SH-SY5Y (cell line): ENCODE measurements at regions not wholly inside any gene's neighbourhood (a gene's known extent, or its start where the extent isn't known, plus 50 kb on each side); places are given as distances from the start of the nearest gene placed in this dataset.

Experiments used
- GATA2 ChIP-seq: IDR thresholded peaks from 2 replicates; pipeline ENCODE4 v1.6.1; 2011; ENCODE audit warnings: mild to moderate bottlenecking, low read depth, low read length
- GATA3 ChIP-seq: IDR thresholded peaks from 2 replicates; pipeline ENCODE4 v1.6.1; 2011; ENCODE audit warnings: low read depth, mild to moderate bottlenecking, low read length, moderate library complexity

GRCh38 chr2:234865586-234865985, 86.2 kb upstream of the SH3BP4 start:
- TF ChIP-seq GATA2 (no peak), GATA3 (no peak)

DNA sequence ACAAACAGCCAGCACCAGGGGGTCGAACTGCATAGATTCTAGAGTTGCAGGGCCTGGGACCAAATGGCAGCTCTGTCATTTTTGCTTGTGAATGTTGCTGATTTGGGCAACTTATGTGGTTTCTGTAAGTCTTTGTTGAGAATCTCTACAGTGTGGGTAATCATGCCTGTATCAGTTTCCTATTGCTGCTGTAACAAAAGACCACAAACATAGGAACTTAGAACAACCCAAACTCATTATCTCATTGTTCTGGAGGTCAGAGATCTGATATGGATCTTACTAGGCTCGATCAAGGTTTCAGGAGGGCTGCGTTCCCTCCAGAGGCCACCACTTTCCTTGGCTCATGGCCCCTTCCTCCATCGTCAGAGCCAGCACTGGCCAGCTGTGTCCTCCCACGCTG, 86.8 kb upstream of the SH3BP4 start:
- TF ChIP-seq GATA2, result no peak
- no peak for TF ChIP-seq GATA3

DNA sequence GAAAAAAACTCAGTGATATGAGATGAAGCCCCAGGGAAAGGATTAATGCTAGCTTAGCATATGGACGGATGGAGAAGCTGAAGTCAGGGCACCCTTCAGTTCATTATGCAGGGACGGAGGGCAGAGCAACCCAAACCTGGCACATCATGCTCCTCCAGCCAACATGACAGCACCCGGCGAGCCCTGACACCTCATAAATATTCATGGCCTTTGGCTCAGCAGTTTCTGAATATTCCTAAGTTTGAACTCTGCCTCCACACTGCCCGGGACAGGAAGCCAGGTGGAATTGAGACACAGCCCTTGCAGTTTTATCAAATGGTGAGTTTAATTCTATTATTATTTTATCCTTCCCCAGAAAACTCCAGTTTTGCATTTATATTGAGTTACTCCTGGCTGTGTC, 87.3 kb upstream of the SH3BP4 start:
- no peak for TF ChIP-seq GATA2
- TF ChIP-seq GATA3, result no peak

- TF ChIP-seq GATA2 (no peak), GATA3 (no peak)
Observed at GRCh38 chr2:234863043-234863934, 88.5 kb upstream of the SH3BP4 start.

DNA sequence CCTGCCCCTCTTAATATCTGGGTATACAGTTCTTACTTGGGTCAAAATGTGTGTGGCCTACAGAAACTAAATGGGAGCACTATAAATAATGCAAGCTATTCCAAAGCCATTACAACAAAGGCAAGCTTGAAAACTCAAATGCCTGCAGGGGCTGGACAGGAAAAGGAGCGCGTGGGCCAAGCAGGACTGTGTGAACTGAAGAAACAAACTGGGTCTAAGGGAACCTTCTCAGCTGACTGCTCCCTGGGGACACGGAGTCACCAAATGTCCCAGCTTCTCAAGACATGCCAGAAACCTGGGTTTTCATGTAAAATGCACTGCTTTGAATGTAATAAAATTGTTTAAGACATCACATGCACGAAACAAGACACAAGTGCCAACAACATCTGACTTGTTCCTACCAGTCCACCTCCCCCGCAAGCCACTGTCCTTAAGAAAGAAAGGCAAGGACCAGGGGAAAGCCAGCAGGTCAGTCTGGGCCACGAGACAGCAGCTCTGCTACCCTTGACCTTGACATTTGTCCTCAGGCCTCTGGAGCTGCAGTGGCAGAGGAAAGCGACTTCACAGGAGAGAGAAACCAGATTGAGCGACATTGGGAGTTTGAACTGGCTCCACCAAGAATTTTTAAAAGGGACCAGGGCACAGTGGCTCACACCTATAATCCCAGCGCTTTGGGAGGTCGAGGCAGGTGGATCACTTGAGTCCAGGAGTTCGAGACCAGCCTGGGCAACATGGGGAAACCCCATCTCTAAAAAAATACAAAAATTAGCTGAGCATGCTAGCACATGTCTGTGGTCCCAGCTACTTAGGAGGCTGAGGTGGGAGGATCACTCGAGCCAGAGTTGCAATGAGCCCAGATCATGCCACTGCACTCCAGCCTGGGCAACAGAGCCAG, 89.7 kb upstream of the SH3BP4 start:
- no peak for TF ChIP-seq GATA3
- no peak for TF ChIP-seq GATA2

DNA sequence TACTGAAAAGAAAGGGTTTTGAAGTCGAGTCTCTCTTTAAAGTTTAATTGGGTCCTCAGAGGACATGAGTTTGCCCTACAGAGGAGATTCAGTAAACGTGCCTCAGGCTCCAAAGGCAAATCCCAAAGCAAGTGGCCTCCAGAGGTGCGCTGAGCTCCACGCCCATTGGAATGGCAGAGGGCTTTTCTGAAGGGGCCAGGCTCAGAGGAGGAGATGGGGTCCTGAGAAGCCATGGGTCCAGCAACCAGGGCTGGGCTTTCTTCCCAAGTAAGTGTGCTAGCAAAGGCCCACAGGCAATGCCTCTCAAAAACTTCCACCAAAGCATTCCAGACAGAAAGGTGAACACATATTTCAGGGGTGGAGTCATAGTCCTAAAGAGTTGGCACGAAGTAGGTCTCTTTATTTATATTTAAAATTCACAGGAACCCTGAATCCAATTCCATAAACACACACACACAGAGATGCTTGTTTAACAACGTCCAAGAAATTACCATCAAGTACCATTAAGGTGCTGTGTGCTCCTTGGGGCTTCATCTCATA, 93.0 kb upstream of the SH3BP4 start:
- TF ChIP-seq GATA2, result no peak
- no peak for TF ChIP-seq GATA3

DNA sequence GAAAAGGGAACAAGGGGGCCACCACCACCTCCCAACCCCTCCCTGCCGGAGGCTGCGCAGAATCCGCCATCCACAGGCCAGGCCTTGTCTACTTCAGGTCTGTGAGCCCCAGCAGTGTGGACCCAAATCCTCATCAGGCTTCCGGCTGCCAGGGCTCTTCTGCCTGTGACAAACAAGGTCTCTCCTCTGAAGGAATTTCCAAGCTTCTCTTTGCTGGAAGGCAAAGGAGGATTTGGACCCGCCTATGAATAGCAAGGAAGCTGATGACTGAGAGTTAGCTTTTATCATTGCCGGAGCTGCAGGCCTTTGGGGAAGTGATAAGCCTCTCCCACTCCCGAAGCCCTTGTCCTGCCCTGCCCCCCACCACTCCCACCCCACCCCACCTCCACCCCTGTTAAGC, 93.7 kb upstream of the SH3BP4 start:
- TF ChIP-seq GATA3 (no peak), GATA2 (no peak)

DNA sequence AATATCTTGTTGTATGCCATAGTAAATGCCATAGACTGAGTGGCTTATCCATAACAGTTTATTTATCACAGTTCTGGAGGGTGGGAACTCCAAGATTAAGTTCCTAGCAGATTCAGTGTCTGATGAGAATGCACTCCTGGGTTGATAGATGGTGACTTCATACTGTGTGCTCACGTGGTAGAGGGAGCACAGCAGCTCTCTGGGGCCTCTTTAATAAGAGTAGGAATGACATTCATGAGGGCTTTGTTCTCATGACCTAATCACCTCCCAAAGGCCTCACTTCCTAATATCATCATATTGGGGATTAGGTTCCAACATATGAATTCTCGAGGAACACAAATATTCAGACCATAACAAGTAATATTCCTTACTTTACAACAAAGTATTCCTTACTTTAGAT, 98.1 kb upstream of the SH3BP4 start:
- TF ChIP-seq GATA3 (no peak), GATA2 (no peak)

- no peak for TF ChIP-seq GATA3
- TF ChIP-seq GATA2, result no peak
Observed at GRCh38 chr2:234852941-234853340, 98.9 kb upstream of the SH3BP4 start.

DNA sequence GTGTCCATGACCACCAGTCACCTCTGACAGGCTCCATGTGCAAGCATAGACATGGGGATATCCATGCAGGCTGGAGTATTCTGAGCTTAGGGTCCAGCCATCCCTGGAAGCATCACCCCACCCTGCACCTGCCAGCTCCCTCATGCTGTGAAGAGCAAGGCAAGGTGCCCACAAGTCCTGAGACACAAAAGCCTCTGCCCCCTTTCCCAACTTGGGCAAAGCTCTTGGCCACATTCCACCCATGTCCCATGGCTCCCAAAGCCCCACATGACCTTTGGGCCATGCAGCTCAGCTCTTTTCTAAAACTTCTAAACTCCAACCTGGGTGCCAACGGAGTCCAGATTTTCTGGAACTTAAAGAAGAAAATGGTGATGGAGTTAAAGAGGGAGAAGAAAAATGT, 99.8 kb upstream of the SH3BP4 start:
- TF ChIP-seq GATA2 (no peak), GATA3 (no peak)

DNA sequence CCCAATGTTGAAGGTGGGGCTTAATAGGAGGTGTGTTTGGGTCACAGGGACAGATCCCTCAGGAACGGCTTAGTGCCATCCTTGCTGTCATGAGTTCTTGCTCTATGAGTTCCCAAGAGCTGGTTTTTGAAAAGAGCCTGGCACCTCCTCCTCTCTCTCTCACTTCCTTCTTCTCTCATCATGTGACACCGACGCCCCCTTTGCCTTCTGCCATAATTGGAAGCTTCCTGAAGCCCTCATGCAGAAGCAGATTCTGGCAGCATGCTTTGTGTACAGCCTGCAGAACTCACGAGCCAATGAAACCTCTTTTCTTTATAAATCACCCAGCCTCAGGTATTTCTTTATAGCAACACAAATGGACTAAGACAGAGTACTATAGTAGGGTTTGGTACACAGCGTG, 100.4 kb upstream of the SH3BP4 start:
- TF ChIP-seq GATA3, result no peak
- TF ChIP-seq GATA2, result no peak

- TF ChIP-seq GATA3 (no peak), GATA2 (no peak)
Observed at GRCh38 chr2:234850818-234851217, 101.0 kb upstream of the SH3BP4 start.

GRCh38 chr2:234849678-234850077, 102.1 kb upstream of the SH3BP4 start:
- TF ChIP-seq GATA3 (no peak), GATA2 (no peak)

DNA sequence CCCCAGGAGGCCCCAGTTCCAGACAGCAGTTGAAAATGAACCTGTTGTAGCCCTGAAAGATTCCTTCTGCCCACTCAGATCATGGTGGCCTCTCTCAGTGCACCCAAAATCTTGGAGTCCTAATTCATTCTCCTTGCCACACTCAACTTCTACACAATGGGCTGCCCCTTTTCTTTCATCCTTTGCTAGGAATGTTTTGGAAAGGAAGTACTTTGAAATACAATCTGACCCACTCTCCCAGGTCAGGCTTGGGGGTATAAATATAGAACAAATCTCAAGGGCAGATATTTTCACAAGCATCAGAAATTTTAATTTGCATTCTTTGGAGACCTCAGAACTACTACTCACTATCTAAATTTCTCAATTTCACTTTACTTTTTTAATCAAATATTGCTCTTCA, 103.2 kb upstream of the SH3BP4 start:
- TF ChIP-seq GATA3 (no peak), GATA2 (no peak)
